Memory B cell (primary cell): ENCODE measurements at regions not wholly inside any gene's neighbourhood (a gene's known extent, or its start where the extent isn't known, plus 50 kb on each side); places are given as distances from the start of the nearest gene placed in this dataset.

Experiments used
- ATAC-seq: fragments of 150-1000 bp; cut with Tn5 transposase; 2 replicates; pipeline ENCODE4 v1.10.0; 2021; ENCODE audit warnings: low read depth, mild to moderate bottlenecking, moderate library complexity
- DNase-seq, 2 donors: peaks; one replicate each; pipeline ENCODE4 v3.0.0; 2022; ENCODE audit warnings: low spot score in 2 of 2
- H3K27ac Mint-ChIP-seq: one replicate; pipeline ENCODE4 v1.8.0; 2022; ENCODE audit warnings: mild to moderate bottlenecking, moderate library complexity, mixed read lengths
- H3K27me3 Mint-ChIP-seq: one replicate; pipeline ENCODE4 v1.8.0; 2022; ENCODE audit warnings: mixed read lengths
- H3K36me3 Mint-ChIP-seq: one replicate; pipeline ENCODE4 v1.8.0; 2022; ENCODE audit warnings: mild to moderate bottlenecking, mixed read lengths
- H3K4me1 Mint-ChIP-seq: one replicate; pipeline ENCODE4 v1.8.0; 2022; ENCODE audit warnings: mixed read lengths
- H3K4me3 Mint-ChIP-seq: one replicate; pipeline ENCODE4 v1.8.0; 2022; ENCODE audit warnings: mild to moderate bottlenecking, moderate library complexity, mixed read lengths
- H3K9me3 Mint-ChIP-seq: one replicate; pipeline ENCODE4 v1.8.0; 2022; ENCODE audit warnings: mixed read lengths

DNA sequence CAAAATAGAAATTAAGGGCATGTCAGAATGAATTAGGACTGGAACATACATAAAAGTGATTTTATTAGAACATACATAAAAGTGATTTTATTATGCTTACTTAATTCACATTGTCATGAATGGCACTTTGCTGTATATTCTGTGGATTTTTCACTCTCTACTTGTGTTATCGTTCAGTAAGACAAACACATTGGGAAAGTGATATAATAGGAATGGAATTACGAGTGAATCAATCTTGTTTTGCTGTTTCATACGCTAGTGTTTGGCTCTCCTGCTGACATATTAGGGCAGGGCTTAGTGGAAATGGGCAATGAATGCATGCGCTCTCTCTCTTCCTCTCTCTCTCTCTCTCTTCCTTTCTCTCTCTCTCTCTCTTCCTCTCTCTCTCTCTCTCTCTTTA lies 561.1 kb downstream of the ACTR3B start:
- DNase-seq (no peak), ATAC-seq (no peak)
- Mint-ChIP-seq H3K36me3 (peaks cover 2% of the 10 kb centered on the region), H3K27ac (no peak overlapping the region), H3K9me3 (peaks cover 8% of the 10 kb centered on the region), H3K27me3 (no peaks in the 10 kb centered on the region), H3K4me1 (no peaks in the 10 kb centered on the region), H3K4me3 (no peak overlapping the region)

DNA sequence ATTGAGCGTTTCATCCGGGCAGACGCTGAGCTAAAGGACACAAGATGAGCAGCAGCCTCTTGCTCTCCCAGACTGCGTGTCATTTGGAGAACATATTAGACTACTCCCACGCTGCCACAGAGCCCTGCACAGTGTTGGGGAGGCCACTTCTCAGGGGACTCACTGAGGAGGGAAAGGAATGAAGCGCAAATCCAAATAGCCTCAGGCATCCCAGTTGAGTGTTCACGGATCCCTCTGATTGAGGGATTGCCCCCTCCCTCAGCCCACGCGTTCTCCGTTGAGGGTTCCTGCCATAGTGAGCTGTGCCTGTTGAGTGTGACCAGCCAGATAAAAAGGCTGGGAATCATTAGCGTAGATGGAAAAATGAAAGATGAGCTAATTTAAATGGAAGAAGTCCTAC lies 563.4 kb downstream of the ACTR3B start:
- H3K9me3 Mint-ChIP-seq: peaks cover 9% of the 10 kb centered on the region
- DNase-seq (no peak), ATAC-seq (no peak)
- H3K36me3 Mint-ChIP-seq: peaks cover 2% of the 10 kb centered on the region
- H3K4me1 Mint-ChIP-seq: no peaks in the 10 kb centered on the region
- no peak overlapping the region for H3K4me3 Mint-ChIP-seq
- no peak overlapping the region for H3K27ac Mint-ChIP-seq
- no peaks in the 10 kb centered on the region for H3K27me3 Mint-ChIP-seq

DNA sequence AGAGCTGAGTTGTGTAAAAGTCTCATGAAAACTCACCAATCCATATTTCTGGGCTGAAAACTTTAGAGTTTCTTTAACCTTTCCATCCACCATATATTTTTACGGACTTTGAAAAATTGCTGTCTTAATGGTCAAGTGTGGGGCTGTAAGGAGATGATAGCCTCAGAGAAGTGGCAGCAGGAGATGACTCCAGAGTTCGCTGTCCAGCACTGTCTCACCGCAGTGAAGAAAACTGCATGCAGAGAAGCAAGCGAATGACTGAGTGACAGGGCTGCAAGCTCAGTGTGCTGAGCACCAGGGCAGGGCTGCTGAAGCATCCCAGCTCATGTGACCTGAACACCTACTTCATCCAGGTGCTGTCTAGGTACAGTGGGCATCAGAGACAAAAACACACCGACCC lies 564.5 kb downstream of the ACTR3B start:
- Mint-ChIP-seq H3K4me1 (no peaks in the 10 kb centered on the region), H3K4me3 (no peak overlapping the region), H3K9me3 (peaks cover 6% of the 10 kb centered on the region), H3K27me3 (no peaks in the 10 kb centered on the region), H3K36me3 (no peaks in the 10 kb centered on the region), H3K27ac (no peak overlapping the region)
- ATAC-seq (no peak), DNase-seq (no peak)

DNA sequence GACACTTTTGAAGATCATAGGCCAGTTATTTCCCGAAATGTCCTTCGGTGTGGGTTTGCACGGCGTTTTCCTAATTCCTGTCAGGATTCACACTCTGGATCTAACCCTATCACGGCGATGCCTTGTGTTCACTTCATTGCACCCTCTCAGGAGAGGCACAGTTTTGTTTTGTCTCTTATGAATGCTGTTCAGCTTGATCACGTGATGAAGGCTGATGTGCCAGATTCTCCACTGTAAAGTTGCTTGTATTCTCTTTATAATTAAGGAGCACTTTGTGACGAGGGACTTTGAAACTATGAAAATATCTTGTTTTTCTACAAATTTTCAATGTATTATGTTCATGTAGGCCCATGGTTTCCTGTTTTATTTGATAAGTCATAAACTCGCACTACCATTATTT lies 568.1 kb downstream of the ACTR3B start:
- peaks cover 7% of the 10 kb centered on the region for H3K9me3 Mint-ChIP-seq
- no peaks in the 10 kb centered on the region for H3K4me1 Mint-ChIP-seq
- no peak for DNase-seq
- no peaks in the 10 kb centered on the region for H3K36me3 Mint-ChIP-seq
- ATAC-seq: no peak
- H3K4me3 Mint-ChIP-seq: no peak overlapping the region
- H3K27ac Mint-ChIP-seq: no peak overlapping the region
- no peaks in the 10 kb centered on the region for H3K27me3 Mint-ChIP-seq

DNA sequence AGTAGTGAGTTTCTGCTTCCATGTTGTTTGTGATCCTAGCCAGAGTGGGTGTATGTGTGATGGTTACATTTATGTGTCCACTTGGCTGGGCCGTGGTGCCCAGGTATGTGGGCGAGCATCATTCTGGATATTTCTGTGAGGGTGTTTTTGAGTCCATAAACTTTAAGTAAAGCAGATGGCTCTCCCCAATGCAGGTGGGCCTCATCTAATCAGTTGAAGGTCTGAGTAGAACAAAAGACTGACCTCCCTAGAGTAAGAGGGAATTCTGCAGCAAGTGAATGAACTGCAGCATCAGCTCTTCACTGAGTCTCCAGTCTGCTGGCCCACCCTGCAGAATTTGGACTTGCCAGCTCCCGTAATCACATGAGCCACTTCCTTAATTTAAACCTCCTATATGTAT lies 571.9 kb downstream of the ACTR3B start:
- ATAC-seq: no peak
- no peaks in the 10 kb centered on the region for H3K27me3 Mint-ChIP-seq
- H3K27ac Mint-ChIP-seq: no peak overlapping the region
- no peak for DNase-seq
- H3K4me1 Mint-ChIP-seq: no peaks in the 10 kb centered on the region
- peaks cover 5% of the 10 kb centered on the region for H3K9me3 Mint-ChIP-seq
- no peak overlapping the region for H3K4me3 Mint-ChIP-seq
- no peaks in the 10 kb centered on the region for H3K36me3 Mint-ChIP-seq

DNA sequence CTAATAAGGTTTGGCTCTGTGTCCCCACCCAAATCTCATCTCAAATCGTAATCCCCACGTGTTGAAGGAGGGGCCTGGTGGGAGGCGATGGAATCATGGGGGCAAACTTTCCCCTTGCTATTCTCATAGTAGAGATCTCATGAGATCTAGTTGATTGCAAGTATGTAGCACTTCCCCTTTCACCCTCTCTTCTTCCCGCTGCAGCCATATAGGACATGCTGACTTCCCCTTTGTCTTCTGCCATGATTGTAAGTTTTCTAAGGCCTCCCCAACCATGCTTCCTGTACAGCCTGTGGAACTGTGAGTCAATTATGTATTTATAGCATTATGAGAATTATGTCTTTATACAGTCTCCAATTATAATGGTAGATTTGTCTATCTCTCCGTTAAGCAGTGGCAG lies 594.5 kb downstream of the ACTR3B start:
- H3K27me3 Mint-ChIP-seq: no peaks in the 10 kb centered on the region
- no peaks in the 10 kb centered on the region for H3K36me3 Mint-ChIP-seq
- H3K4me1 Mint-ChIP-seq: no peaks in the 10 kb centered on the region
- H3K27ac Mint-ChIP-seq: no peak overlapping the region
- no peak for DNase-seq
- H3K4me3 Mint-ChIP-seq: no peak overlapping the region
- no peak for ATAC-seq
- H3K9me3 Mint-ChIP-seq: peaks cover 4% of the 10 kb centered on the region

DNA sequence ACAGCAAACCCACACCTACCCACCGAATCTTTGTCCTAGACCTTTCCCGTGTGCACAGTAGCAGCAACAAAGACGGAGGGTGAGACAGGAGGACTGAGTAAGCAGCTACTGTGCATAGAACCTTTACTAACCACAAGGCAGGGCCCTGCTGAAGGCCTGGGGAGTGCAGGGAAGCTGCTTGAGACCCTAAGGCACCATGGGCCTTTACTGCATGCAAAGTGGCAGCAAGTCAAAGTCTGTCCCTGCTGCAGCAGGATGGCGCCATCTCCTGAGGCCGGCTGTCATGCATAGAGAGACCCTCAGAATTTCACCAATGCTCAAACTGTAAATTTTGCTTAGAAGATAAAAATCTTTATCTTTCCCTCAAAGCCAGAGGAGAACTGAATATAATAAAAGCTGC lies 610.5 kb downstream of the ACTR3B start:
- Mint-ChIP-seq H3K9me3 (peaks cover 12% of the 10 kb centered on the region), H3K27me3 (no peaks in the 10 kb centered on the region), H3K36me3 (peaks cover 5% of the 10 kb centered on the region), H3K4me3 (no peak overlapping the region), H3K27ac (no peak overlapping the region), H3K4me1 (no peaks in the 10 kb centered on the region)
- DNase-seq (no peak), ATAC-seq (no peak)

DNA sequence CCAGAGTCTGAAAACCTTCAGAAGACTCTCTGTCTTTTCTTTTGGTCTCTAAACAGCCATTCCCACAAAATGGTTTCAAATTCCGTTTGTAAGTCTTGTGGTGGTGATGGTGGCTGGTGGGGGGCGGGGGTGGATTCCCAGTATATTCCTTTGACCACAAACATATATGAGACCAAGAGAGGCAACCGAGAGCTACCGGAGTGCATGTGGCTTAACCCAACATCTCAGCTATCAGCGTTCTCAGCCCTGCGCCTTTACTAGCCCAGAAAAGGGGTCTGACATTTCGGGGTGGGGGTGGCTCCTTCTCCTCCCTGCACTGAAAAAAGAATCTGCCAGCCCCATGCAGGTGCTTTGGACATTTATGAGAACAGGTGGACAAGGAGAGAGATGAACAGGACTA lies 621.1 kb downstream of the ACTR3B start:
- Mint-ChIP-seq H3K4me1 (no peaks in the 10 kb centered on the region), H3K9me3 (peaks cover 4% of the 10 kb centered on the region), H3K4me3 (no peak overlapping the region), H3K36me3 (no peaks in the 10 kb centered on the region), H3K27me3 (peaks cover 4% of the 10 kb centered on the region), H3K27ac (no peak overlapping the region)
- ATAC-seq (no peak), DNase-seq (no peak)

DNA sequence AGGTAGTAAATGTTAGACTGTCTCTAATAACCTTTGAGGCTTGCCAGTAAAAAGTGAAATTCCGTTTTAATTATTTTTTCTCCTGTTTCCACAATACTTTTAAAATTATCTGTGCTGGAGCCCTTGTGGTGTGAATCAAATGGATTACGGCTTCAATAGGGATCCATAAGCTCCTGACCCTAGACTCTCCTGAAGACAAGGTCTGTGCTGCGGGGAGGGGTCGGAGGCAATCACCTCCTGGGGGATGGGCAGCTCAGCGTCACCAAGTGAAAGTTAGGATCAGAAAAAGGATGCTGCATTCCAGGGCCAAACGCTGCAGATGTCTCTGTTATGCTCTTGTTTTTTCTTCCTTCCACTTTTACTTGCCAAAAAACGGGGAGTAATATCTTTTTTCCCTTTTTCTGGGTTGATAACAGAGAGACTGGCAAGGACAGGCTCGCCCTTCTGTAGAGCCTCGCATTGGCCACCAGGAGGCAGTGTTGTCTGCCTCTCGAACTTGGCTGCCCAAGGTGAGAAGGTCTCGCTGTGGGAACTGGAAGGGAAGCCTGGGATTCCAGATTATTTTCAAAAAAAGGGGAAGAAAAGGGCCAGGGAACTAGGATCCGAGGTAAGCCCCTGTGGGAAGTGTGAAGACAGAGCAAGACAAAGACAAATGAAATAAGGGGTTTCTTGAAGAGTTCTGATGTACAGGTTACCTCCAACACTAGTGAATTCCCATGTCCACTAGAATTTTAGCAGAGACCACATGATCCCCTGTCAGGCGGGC lies 621.9 kb downstream of the ACTR3B start:
- ATAC-seq: no peak
- Mint-ChIP-seq H3K9me3 (peaks cover 4% of the 10 kb centered on the region), H3K4me3 (no peak overlapping the region)

DNA sequence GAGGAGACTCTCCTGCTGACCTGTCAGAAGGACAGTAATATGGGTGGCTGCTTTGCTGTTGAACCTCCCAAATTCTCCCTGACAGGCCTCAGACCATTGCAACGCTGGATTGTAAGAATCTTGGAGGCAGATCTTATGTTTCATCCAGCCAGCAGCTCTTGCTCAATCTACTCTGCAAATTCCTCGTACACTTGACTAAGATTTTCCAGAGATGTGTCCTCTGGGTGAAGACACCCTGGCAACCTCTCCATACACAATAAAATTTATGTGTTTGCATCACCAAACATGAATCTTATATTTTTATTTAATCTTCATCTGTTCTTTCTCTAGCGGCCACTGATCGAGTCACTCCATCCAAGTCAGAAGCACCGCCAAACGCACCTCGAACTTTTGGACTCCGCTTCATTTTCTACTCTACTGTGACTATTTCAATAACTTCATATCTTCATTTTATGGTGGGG lies 623.1 kb downstream of the ACTR3B start:
- Mint-ChIP-seq H3K4me3 (no peak overlapping the region), H3K27ac (no peak overlapping the region), H3K36me3 (no peaks in the 10 kb centered on the region), H3K4me1 (no peaks in the 10 kb centered on the region), H3K27me3 (peaks cover 4% of the 10 kb centered on the region), H3K9me3 (peaks cover 6% of the 10 kb centered on the region)
- ATAC-seq: no peak
- DNase-seq: no peak

More for the DNA sequence above, 621.9 kb downstream of the ACTR3B start:
- H3K36me3 Mint-ChIP-seq: no peaks in the 10 kb centered on the region
- no peak for DNase-seq
- peaks cover 4% of the 10 kb centered on the region for H3K27me3 Mint-ChIP-seq
- H3K4me1 Mint-ChIP-seq: no peaks in the 10 kb centered on the region
- H3K27ac Mint-ChIP-seq: no peak overlapping the region

DNA sequence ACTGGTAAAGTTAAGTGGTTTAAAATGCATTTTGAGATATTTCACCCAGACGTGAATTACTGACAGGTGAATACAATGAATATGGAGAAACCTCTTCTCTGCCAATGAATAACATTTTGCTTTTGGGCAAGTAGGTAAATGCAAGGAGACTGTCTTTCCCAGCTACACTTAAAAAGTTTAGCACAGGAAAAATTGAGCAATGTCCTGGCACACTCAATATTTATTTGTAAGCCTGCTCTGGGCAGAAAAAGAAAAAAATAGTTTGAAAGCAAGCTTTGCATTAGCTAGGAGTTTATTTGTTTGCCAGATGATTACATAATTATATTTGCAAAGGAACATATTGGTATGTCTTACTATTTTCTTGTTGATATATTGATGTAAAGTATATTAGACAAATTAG lies 624.2 kb downstream of the ACTR3B start:
- peaks cover 4% of the 10 kb centered on the region for H3K27me3 Mint-ChIP-seq
- no peak overlapping the region for H3K27ac Mint-ChIP-seq
- DNase-seq: no peak
- H3K4me3 Mint-ChIP-seq: no peak overlapping the region
- ATAC-seq: no peak
- no peaks in the 10 kb centered on the region for H3K4me1 Mint-ChIP-seq
- H3K36me3 Mint-ChIP-seq: no peaks in the 10 kb centered on the region
- H3K9me3 Mint-ChIP-seq: peaks cover 8% of the 10 kb centered on the region

DNA sequence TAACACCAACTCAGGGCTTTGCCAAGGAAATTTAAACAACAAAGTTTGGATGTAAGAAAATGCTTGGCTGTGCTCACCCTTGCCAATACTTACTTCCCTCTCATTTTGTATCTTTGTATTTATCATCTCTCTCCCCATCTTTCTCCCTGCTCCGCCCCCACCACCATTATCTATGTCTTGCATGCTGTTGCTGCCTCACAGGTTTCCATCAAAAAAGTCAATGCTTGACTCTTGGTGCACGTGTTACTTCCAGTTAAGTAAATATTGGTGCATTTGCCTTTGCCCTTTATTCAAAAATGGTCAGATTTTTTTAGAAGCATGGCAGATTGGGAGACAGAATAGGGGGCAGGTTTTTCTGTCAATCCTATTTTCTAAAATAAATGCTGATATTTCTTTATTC lies 626.0 kb downstream of the ACTR3B start:
- no peak for ATAC-seq
- H3K27ac Mint-ChIP-seq: no peak overlapping the region
- H3K4me3 Mint-ChIP-seq: no peak overlapping the region
- peaks cover 4% of the 10 kb centered on the region for H3K27me3 Mint-ChIP-seq
- H3K4me1 Mint-ChIP-seq: no peaks in the 10 kb centered on the region
- peaks cover 8% of the 10 kb centered on the region for H3K9me3 Mint-ChIP-seq
- no peaks in the 10 kb centered on the region for H3K36me3 Mint-ChIP-seq
- DNase-seq: no peak

DNA sequence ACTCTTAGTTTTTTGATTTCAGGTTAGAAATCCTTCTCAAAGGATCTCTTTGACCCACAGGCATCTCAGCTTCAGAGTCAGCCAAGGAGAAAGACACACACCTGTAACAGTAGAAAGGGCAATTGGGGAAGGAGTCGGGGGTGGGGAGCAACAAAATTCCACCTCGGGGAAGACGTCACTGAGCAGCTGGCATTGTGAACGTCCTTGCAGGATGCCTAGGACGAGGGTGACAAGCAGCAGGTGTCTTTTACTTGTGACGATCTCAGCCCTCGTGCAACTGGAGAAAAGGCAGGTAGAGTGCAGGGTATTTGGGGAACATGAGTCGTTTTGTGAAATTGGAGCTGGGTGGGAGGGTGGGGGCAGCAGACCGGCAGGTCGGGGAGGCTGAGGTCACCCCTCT lies 627.0 kb downstream of the ACTR3B start:
- H3K4me3 Mint-ChIP-seq: no peak overlapping the region
- DNase-seq (no peak), ATAC-seq (no peak)
- H3K4me1 Mint-ChIP-seq: no peaks in the 10 kb centered on the region
- no peak overlapping the region for H3K27ac Mint-ChIP-seq
- H3K27me3 Mint-ChIP-seq: peaks cover 1% of the 10 kb centered on the region
- no peaks in the 10 kb centered on the region for H3K36me3 Mint-ChIP-seq
- H3K9me3 Mint-ChIP-seq: peaks cover 11% of the 10 kb centered on the region

DNA sequence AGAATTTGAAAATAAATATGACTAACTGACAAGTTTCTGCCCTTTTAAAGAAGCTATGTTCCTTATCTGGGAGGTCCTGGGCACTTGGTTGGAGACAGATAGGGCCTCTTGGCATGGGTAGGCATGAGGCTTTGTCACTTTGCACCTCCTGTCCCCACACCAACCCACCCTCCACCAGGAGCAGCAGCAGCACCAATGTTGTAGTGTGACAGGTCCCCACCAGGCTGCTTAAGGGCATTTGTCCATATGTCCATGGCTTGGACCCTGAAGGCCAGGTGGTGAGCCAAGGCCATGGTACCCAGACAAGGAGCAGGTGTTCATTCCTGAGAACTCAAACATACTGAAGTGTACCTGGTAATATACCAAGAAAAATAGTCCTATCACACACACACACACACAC lies 629.1 kb downstream of the ACTR3B start:
- H3K27me3 Mint-ChIP-seq: peaks cover 1% of the 10 kb centered on the region
- no peak overlapping the region for H3K27ac Mint-ChIP-seq
- peaks cover 11% of the 10 kb centered on the region for H3K9me3 Mint-ChIP-seq
- H3K4me1 Mint-ChIP-seq: no peaks in the 10 kb centered on the region
- H3K36me3 Mint-ChIP-seq: no peaks in the 10 kb centered on the region
- no peak for ATAC-seq
- H3K4me3 Mint-ChIP-seq: no peak overlapping the region
- DNase-seq: no peak

DNA sequence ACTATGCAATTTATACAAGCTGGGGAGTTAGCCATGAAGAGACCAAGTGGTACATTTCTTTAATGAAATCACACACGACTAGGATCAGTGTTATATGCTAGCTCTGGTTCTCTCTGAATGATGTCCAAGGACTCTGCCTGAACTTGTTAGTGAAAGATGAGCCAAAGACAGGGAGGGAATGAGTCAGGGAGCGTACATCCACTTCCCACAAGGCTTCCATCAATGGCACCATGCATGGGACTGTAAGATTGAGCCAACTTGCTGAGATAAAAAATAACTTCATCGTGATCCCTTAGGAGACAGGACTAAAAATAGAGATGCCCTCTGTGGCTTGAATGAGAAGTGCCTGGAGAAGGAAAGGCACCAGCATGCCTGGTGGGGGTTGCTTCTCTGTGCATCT lies 629.7 kb downstream of the ACTR3B start:
- DNase-seq (no peak), ATAC-seq (no peak)
- Mint-ChIP-seq H3K27me3 (peaks cover 1% of the 10 kb centered on the region), H3K27ac (no peak overlapping the region), H3K36me3 (no peaks in the 10 kb centered on the region), H3K9me3 (peaks cover 13% of the 10 kb centered on the region), H3K4me3 (no peak overlapping the region), H3K4me1 (no peaks in the 10 kb centered on the region)
